ENCODE measurements at regions not wholly inside any gene's neighbourhood (a gene's known extent, or its start where the extent isn't known, plus 50 kb on each side); places are given as distances from the start of the nearest gene placed in this dataset.
"Not testable (repeated sequence)": the region's sequence is repeated elsewhere in the genome, so short reads cannot be mapped to it uniquely, and the experiment has no call there.

GRCh38 chr13:79859756-79860155 lies 378.8 kb downstream of the NDFIP2 start:
- no peak for DNase-seq

DNA sequence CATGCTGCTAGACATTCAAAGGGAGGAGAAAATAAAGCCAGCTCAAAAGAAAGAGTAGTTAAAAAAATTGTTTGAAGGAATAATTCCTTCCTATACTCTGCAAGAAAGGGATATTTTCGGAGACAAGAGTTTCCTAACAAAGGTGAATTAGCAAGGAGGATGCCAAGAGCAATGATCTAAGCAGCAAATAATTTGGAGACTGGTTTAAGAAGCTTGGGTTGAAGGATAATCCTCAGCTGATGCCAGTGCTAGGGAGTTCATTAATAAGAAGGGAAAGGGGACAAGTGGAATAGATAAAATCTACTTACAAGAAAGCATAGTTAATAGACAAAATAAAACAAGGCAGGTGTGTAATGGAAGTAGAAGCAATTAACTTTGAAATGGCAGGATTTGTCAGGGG lies 372.3 kb downstream of the NDFIP2 start:
- no peak for DNase-seq

- no peak for DNase-seq
Measured at GRCh38 chr13:79851318-79851717, 370.4 kb downstream of the NDFIP2 start.

- DNase-seq: no peak
Measured at GRCh38 chr13:79847882-79848592, 367.1 kb downstream of the NDFIP2 start.

GRCh38 chr13:79846386-79846785 lies 365.4 kb downstream of the NDFIP2 start:
- DNase-seq: no peak

- DNase-seq: no peak
Measured at GRCh38 chr13:79837741-79838450, 356.9 kb downstream of the NDFIP2 start.

DNA sequence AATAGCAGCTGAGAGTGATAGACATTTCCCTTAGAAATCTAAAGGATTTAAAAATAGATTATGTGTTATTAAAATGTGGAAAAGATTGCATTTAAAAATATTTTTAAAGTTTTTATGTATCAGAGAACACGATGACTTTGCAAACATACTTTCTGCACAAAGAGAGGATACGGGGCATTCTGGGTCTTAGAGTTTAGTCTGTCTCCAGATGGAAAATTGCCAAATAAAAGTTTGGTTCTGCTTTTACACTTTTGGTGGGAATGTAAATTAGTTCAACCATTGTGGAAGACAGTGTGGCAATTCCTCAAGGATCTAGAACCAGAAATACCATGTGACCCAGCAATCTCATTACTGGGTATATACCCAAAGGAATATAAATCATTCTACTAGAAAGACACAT lies 355.2 kb downstream of the NDFIP2 start:
- not testable (repeated sequence) for DNase-seq

- no peak for DNase-seq
Measured at GRCh38 chr13:79834876-79835275, 353.9 kb downstream of the NDFIP2 start.

DNA sequence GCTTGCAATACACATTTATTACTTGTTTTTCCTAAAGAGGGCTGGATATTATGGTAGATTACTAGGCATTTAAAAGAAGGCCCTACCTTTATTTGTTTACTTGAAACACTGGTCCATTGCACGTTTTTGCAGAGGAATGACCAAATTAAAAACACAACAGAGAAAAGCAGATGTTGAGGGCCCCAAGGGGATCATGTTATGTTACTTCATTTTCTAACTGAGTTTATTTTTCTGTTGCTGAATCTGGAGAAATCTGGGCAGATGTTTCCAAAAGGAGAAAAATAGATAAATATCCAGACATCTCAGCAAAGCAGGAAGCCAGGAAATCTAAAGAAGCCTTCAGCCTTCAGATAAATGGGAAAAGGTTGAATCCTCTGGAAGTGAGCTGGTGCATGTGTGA lies 353.0 kb downstream of the NDFIP2 start:
- DNase-seq: no peak

- no peak for DNase-seq
Measured at GRCh38 chr13:79831556-79831955, 350.6 kb downstream of the NDFIP2 start.

DNA sequence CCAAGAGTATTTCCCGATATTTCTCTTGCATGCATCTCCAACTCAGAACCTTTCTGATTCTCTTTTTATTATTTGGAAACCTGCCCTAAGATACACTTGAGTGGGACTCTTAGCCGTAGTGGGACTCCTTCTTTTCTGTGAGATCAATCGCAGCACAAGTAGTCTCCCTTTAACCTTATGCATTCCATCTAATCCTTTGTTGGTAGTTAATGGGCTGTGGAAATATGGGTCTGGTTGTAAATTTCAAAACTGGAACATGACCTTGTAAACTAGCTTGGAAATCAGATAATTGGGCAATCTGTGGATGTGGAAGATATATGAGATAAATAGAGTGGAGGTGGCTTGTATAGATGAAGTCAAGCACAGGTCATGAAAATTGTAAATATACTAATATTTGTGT lies 350.0 kb downstream of the NDFIP2 start:
- no peak for DNase-seq

DNA sequence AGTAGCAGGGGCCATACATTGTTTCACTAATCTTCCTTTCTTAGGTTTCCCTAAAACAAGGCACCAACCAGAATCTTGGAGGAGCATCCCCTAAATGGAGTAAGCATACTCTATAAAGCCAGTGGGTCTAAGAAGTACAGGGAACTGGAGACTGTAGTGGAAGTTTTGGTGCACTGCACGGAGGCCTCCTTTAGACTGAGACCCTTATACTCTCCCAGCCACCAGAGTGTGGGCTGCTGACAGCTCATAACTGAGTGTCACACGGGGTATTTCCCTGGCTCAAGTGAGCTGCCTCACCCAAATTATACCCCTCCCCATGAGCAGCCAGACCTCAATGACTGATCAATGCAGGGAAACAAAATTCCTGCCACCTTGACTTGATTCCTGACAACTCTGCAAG lies 349.5 kb downstream of the NDFIP2 start:
- no peak for DNase-seq

DNA sequence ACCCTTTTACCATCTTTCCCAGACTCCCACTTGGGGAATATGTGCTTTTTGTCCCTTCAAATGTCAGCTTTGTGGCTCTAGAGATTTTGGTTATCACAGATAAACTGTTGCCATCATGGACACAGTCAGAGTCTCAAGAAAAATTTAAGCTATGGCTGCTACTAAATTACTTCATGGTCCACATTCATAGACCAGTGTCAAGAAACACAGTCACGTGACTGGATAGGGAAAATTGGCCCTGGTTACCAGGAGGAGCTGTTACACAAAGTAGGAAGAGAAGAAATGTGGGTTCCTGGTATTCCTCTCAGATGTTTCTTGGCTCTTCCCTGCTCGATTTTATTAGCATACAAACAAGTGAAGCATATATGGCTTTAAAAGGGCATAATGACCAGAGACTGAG lies 348.9 kb downstream of the NDFIP2 start:
- no peak for DNase-seq

DNA sequence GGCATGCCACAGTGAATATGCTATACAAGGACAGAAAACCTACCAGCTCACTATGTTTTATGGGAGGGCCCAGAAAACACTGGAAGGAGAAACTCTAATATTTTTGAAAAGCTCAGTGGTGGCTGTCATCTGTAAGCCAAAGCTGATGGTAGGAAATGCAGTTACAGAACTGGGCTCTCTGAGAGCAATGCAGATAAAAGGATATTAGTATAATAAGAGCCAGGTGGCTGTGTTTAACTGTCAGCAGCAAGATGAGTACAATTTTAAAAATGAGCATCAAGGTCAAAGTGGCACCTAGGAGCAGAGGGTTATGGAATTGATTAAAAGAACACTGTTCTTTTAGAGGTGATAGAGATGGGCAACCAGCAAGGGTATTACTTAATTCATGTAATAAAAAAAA lies 345.0 kb downstream of the NDFIP2 start:
- no peak for DNase-seq

DNA sequence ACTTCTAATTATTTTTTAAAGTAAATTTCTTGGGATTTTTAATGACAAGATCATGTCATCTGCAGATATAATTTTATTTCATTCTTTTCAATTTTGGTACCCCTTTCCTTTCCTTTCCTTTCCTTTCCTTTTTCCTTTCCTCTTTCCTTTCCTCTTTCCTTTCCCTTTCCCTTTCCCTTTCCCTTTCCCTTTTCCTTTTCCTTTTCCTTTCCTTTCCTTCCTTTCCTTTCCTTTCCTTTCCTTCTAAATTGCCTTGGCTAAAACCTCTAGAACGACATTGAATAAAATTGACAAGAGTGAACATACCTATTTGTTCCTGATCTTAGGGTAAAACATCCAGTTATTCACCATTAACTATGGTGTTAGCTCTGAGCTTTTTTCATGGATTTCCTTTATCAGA lies 334.1 kb downstream of the NDFIP2 start:
- no peak for DNase-seq

GRCh38 chr13:79812070-79812850 lies 331.3 kb downstream of the NDFIP2 start:
- no peak for DNase-seq

DNA sequence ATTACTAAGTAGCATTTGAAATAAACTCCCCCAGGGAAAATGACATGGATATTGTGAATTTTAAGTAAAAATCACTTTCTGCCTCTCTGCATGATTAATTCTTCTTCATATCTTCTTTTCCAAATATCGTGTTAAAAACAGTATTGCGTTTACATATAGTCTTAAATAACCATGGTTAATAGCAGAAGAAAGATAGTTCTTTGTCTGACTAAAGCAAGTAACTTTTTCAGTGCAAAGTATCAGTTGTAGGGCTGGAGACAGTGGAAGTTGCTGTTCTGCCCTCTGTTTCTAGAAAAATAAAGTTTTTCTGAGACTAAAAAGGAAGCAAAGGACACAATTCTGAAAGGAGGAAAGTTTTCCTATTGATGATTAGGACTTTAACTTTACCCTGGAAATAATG lies 330.2 kb downstream of the NDFIP2 start:
- no peak for DNase-seq

DNA sequence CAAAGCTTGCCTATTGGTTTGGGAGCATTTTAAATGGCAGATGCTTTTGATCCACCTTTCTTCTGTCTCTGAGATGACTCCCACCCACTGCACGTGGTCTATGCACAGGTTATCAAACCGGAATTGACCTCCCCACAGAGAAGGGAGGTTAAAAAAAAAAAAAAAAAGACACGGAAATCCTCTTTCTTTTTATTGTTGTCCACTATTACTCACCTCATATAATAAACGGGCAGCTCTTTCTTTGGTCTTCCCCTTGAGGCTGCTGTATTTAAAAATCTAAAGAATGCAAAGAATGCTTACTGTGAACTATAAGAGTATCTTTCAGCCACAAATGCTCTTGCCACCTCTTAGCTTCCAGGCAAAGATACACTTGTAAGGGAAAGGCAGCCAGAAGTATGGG lies 329.7 kb downstream of the NDFIP2 start:
- no peak for DNase-seq

DNA sequence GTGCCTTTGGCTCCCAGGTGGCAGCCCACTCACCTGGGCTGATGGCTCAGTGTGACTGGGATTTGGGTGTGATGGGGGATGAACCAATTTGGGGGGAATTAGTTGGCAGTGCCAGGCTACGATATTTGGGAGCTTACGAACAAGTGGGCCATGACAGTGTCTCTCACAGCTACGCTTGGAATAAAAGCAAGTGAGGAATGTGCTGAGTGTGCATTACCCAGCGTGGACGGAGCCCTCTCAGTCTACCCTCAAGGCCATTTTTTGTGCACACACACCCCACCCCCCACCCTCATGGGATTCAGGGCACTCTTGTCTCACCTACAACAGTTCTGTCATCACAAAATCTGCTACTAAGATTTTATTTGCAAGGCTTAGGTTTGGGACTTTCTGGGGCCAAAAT lies 329.1 kb downstream of the NDFIP2 start:
- no peak for DNase-seq

GRCh38 chr13:79808475-79808874 lies 327.5 kb downstream of the NDFIP2 start:
- DNase-seq: no peak

- DNase-seq: no peak
Measured at GRCh38 chr13:79807554-79807953, 326.6 kb downstream of the NDFIP2 start.

DNA sequence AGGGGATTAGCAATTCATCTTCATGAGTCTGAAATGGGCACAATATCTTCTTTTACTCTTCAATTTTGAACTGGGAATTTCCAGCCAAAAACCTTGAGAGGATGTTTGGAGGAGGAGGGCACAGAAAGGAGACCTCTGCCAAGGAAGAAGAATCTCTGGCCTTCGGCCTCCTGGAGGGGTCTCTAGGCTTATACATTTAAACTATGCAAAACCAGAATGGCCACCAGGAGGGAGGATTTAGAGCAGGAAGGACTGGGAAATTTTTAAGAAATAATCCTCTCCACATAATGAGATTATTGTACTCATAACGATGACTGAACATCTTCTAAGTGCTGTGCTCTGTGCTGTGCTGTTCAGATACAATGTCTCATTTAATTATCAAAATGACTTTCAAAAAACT lies 325.9 kb downstream of the NDFIP2 start:
- no peak for DNase-seq

DNA sequence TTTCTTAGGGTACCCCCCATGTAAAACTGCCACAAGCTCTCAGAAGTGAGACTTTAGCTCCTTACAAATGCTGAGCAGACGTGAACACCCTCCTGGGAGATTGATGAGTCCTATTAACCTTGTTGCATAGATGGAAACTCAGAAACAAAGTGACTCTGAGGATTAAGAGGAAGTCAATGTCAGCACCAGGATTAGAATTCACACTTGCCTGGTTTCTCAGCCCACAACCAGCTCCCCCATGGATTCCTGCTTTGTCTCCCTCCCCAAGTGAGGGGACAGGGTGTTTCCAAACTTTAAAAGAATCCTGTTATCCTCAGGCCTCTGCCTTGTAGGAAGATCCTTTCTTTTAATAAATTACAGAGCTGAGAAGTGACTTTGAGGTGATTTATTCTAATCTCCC lies 324.4 kb downstream of the NDFIP2 start:
- no peak for DNase-seq

- DNase-seq: no peak
Measured at GRCh38 chr13:79803989-79804388, 323.0 kb downstream of the NDFIP2 start.
